SK-N-MC (cell line): ENCODE measurements at regions not wholly inside any gene's neighbourhood (a gene's known extent, or its start where the extent isn't known, plus 50 kb on each side); places are given as distances from the start of the nearest gene placed in this dataset.

Experiments used
- EZH2 ChIP-seq: fragments of 200-600 bp; sonication (generic); IDR thresholded peaks from one replicate; pipeline ENCODE4 v1.6.1; 2017; ENCODE audit warnings: antibody characterized with exemption
- POLR2AphosphoS5 ChIP-seq: IDR thresholded peaks from 2 replicates; pipeline ENCODE4 v1.6.1; 2012; ENCODE audit warnings: mild to moderate bottlenecking, low read depth, low read length, borderline replicate concordance

DNA sequence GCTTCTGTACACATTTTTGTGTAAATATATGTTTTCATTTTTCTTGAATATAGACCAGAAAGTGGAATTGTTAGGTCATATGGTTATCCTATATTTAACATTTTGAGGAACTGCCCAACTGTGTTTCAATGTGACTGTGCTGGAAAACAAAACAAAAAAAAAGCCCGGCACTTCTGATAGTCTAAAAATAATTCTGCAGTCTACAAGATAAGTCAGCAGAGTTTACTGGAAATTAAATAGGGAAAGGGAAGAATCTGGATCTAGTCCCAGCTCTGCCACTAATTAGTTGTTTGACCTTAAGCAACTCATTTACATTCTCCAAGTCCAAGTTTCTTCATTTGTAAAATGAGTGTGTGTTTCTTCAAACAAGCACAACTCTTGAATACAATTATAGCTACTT is 869.1 kb upstream of the B3GALT2 start:
- TF ChIP-seq EZH2 (no peak), POLR2AphosphoS5 (no peak)
